RPMI7951 (cell line): ENCODE measurements at regions not wholly inside any gene's neighbourhood (a gene's known extent, or its start where the extent isn't known, plus 50 kb on each side); places are given as distances from the start of the nearest gene placed in this dataset.
A peak's percentile ranks its signal among the peaks of the same experiment; 100 is the strongest.

Experiments used
- DNase-seq: peaks from one replicate; pipeline ENCODE4 v3.0.0-alpha.2; 2012; ENCODE audit warnings: low read depth

DNA sequence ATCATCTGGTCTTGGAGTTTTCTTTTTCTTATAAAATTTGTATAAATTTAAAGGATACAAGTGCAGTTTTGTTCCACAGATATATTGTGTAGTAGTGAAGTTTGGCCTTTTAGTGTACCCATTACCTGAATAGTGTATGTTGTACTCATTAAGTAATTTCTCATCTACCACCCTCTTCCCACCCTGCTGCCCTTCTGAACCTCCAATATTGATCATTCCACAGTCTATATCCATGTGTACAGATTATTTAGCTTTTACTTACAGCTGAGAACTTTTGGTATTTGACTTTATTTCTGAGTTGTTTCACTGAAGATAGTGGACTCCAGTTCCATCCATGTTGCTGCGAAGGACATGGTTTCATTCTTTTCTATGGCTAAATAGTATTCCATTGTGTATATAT is 63.1 kb upstream of the NR3C1 start:
- DNase-seq = no peak

DNA sequence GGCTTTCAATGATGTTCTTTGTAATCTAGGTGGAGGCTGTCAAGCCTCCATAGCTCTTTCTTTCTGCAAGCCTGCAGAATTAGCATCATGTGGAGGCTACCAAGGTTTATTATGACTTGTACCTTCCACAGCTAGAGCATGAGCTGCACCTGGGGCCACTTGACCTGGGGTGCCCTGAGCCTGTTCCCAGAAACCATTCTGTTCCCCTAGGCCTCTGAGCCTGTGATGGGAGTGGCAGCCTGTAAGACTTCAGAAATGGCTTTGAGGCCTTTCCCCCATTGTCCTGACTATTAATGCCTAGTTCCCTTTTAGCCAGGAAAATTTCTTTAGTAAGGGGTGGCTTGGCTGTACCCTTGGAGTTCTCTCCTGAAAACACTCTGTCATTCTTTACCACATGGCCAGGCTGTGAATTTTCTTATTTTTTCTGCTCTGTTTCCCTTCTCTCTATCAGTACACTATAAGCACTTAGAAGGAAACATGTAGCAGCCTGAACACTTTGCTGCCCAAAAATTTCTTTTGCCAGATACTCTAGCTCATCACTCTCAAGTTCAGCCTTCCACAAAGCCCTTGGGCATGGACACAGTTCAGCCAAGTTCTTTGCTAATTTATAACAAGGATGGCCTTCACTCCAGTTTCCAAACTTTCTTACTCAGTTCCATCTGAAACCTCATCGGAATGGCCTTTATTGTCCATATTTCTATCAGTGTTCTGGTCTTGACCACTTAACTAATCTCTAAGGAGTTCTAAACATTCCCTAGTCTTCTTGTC is 61.4 kb upstream of the NR3C1 start:
- DNase-seq = no peak

DNA sequence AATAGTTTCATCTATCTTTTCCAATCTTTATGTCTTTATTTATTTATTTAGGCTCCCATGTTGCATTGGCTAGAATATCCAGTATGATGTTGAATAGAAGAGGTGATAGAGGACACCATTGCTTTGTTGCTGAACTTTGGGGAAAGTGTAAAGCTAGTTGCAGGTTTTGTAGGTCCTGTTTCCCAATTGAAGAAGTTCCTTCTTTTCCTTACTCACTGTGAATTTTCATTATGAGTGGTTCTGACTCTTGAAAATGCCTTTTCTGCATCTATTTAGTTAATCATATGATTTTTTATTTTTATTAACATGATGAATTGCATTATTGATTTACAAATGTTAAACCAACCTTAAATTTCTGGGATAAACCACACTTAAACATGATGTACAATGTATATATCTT is 58.9 kb upstream of the NR3C1 start:
- DNase-seq = no peak

DNA sequence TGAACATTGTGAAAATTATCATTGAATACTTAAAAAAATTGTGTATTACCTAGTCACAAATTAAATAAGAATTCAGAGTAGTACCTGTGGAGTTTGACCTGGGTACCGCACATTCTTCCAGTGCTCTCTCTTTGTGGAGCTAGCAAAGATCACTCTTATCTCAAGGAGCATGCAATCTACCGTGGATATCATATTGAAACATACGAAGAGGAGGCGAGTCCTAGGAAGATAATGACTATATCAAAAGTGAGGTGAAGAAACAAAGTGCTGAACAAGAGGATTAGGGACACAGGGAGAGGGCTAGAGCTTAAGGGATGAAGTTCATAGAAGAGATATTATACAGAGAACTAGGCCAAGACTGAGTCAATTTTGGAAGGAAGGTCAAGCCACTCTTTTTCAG is 55.9 kb upstream of the NR3C1 start:
- DNase-seq = no peak

DNA sequence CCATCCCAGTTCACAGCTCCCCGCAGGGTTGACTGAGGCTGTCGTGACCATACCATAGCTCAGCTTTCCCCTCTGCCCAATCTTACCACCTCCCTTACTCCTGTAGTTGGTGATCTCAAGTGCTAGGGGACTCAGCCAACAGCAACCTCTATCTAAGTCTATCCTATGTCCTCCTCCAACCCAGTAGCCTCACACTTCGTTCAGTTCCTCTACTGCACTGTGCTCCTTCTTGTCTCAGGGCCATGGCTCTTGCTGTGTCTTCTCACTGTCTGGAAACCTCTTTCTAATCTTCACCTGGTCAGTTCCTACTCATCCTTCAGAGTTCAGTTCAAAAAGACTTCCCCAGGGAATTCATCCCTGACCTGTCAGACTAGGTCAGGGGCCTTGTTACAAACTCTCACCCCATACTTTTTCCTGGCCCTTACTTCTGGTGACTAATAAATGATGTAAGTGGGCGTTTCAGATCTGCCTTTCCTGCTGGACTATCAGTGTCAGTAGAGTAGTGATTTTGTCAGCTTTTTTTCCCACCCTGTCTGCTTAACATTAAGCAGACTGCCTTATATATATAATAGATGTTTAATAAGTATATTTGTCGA is 53.6 kb upstream of the NR3C1 start:
- peak; percentile 22 for DNase-seq

DNA sequence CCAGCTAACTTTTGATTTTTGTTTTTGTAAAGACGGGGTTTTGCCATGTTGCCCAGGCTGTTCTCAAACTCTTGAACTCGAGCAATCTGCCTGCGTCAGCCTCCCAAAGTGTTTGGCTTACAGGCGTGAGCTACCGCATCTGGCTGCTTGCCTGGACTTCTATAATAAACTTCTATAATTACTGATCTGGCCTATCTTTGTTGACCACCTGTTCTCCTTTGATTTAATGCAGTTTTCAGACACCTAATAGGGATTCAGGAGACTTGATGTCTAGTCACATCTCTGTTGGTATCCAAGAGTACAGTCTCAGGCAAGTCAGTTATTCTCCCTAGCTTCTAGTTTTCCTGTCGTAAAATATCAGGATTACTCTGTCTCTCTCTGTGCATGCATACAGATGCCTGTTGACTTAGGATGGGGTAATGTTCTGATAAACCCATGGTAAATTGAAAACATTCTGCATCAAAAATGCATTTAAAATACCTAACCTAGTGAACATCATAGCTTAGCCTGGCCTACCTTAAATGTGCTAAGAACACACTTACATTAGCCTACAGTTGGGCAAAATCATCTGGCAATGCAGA is 51.5 kb upstream of the NR3C1 start:
- DNase-seq = no peak

DNA sequence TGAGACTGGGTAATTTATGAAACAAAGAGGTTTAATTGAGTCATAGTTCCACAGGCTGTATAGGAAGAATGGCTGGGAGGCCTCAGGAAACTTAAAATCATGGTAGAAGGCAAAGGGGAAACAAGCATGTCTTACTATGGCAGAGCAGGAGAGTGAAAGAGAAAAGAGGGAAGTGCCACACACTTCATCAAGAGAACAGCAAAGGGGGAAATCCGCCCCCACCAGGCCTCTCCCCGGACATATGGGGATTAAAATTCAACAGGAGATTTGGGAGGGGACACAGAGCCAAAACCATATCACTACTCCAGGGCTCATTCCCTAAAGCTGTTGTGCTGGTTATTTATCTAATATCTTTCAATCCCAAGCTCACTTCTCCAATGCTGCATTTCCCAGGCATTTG is 50.2 kb upstream of the NR3C1 start:
- no peak for DNase-seq
